Astrocyte (in vitro differentiated cells and primary cell): ENCODE measurements at regions not wholly inside any gene's neighbourhood (a gene's known extent, or its start where the extent isn't known, plus 50 kb on each side); places are given as distances from the start of the nearest gene placed in this dataset.

ENCODE experiments used
- EZH2 ChIP-seq: IDR thresholded peaks from 2 replicates; pipeline ENCODE4 v1.6.1; 2012; ENCODE audit warnings: mild to moderate bottlenecking, low read length, inconsistent platforms; ENCODE audit not compliant: insufficient read depth
- TF ChIP-seq, protein P1 (sequence below): IDR thresholded peaks from 2 replicates; pipeline ENCODE4 v1.5.1; 2011; ENCODE audit warnings: low read depth, mild to moderate bottlenecking, inconsistent platforms, low read length, moderate library complexity; ENCODE audit not compliant: insufficient read depth

DNA sequence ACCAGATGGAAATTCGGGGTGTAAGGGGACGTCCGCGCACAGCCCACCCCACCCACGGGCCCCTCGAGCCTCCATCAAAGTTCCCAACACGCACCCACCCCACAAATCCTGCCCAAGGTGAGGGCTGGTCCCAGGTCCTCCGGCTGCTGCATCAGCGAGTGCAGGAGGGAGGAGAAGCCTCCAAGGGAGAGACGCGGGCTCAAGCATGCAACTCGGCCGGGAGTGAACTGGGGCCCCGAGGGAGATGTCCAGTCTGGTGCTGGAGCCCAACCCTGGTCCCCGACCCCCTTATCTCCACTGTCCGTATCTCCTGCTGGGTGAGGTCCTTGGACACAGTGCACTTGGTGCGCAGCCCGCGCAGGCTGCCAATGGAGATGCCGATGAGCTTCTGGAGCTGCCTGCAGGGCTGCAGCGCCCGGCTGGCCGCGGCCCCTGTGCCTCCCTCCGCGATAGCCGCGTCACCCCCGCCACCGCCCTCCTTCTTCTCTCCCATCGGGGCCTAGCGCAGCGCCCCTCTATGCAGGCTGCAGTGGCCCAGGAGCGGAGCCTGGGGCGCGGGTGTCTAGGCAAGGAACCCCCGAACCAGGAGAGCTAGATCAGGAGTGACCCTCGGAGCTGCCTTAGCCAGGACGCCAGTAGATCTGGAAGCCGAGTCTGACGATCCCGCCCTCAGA, 489.2 kb downstream of the ZNF33B start:
- TF ChIP-seq, protein P1, sequence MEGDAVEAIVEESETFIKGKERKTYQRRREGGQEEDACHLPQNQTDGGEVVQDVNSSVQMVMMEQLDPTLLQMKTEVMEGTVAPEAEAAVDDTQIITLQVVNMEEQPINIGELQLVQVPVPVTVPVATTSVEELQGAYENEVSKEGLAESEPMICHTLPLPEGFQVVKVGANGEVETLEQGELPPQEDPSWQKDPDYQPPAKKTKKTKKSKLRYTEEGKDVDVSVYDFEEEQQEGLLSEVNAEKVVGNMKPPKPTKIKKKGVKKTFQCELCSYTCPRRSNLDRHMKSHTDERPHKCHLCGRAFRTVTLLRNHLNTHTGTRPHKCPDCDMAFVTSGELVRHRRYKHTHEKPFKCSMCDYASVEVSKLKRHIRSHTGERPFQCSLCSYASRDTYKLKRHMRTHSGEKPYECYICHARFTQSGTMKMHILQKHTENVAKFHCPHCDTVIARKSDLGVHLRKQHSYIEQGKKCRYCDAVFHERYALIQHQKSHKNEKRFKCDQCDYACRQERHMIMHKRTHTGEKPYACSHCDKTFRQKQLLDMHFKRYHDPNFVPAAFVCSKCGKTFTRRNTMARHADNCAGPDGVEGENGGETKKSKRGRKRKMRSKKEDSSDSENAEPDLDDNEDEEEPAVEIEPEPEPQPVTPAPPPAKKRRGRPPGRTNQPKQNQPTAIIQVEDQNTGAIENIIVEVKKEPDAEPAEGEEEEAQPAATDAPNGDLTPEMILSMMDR = no peak
- TF ChIP-seq EZH2 = no peak
